ENCODE measurements at regions not wholly inside any gene's neighbourhood (a gene's known extent, or its start where the extent isn't known, plus 50 kb on each side); places are given as distances from the start of the nearest gene placed in this dataset.

GRCh38 chr5:17819783-17820182 lies 185.5 kb downstream of the TAF11L14 start:
- CTCF ChIA-PET: no interaction called here
- H3K27me3 ChIP-seq (replicated peaks; ENCODE audit: control insufficient read depth, insufficient read depth, low read length): no peaks in the 10 kb centered on the region
- H3K4me3 ChIP-seq (ENCODE audit: low read depth, low read length): no peak overlapping the region
- Mint-ChIP-seq H3K27me3 (ENCODE audit: insufficient read depth, unreplicated experiment) (peaks cover 6% of the 10 kb centered on the region), H3K9me3 (ENCODE audit: unreplicated experiment) (no peaks in the 10 kb centered on the region), H3K4me3 (ENCODE audit: unreplicated experiment) (no peak overlapping the region), H3K4me1 (ENCODE audit: low read depth, unreplicated experiment) (no peaks in the 10 kb centered on the region), H3K27ac (ENCODE audit: unreplicated experiment) (no peak overlapping the region), H3K36me3 (ENCODE audit: insufficient read depth, unreplicated experiment) (no peaks in the 10 kb centered on the region)
- POLR2A ChIA-PET: no interaction called here
- intact Hi-C loops (cut with micrococcal nuclease; ENCODE audit: unreplicated experiment): no loop called here
- DNase-seq: no peak
- H3K9me3 ChIP-seq: no peaks in the 10 kb centered on the region; the same call in 1 of the 2 replicates
- H3K36me3 ChIP-seq (ENCODE audit: control insufficient read depth, insufficient read depth, low read length): no peaks in the 10 kb centered on the region
- no peaks in the 10 kb centered on the region for H3K4me1 ChIP-seq
- BruUV-seq (replicated peaks): no TSS peak
- TF ChIP-seq, protein P1, sequence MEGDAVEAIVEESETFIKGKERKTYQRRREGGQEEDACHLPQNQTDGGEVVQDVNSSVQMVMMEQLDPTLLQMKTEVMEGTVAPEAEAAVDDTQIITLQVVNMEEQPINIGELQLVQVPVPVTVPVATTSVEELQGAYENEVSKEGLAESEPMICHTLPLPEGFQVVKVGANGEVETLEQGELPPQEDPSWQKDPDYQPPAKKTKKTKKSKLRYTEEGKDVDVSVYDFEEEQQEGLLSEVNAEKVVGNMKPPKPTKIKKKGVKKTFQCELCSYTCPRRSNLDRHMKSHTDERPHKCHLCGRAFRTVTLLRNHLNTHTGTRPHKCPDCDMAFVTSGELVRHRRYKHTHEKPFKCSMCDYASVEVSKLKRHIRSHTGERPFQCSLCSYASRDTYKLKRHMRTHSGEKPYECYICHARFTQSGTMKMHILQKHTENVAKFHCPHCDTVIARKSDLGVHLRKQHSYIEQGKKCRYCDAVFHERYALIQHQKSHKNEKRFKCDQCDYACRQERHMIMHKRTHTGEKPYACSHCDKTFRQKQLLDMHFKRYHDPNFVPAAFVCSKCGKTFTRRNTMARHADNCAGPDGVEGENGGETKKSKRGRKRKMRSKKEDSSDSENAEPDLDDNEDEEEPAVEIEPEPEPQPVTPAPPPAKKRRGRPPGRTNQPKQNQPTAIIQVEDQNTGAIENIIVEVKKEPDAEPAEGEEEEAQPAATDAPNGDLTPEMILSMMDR (IDR thresholded peaks at IDR 0.05; ENCODE audit: insufficient read depth in 1 of 2, low read depth in 1 of 2, low read length in 1 of 2, severe bottlenecking in 1 of 2, unreplicated experiment in 1 of 2): no peak

DNA sequence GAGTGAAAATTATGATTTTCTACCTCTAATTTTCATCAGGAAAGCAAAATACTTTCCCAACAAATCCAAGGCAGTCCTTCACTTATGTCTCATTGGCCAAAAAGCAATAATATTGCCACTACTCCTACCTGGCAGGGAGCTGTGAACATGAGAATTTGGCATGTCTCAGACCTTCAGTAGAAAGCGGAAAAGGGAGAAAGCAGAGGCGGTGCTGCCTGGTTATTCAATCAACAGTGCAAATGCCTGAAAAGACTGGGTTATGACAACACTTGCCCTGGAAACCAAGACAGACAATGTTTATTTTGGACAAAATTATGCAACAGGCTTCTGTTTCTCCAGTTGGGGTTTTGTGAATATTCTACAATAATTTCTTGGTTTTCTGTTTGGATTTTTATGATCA lies 194.4 kb downstream of the TAF11L14 start:
- Histone ChIP-seq H3K9me3 (no peaks in the 10 kb centered on the region; the same call in none of the 2 replicates), H3K4me3 (ENCODE audit: low read depth, low read length) (no peak overlapping the region), H3K4me1 (no peaks in the 10 kb centered on the region), H3K36me3 (ENCODE audit: control insufficient read depth, insufficient read depth, low read length) (no peaks in the 10 kb centered on the region), H3K27me3 (replicated peaks; ENCODE audit: control insufficient read depth, insufficient read depth, low read length) (no peaks in the 10 kb centered on the region)
- intact Hi-C loops (cut with micrococcal nuclease; ENCODE audit: unreplicated experiment): no loop called here
- Mint-ChIP-seq H3K4me1 (ENCODE audit: low read depth, unreplicated experiment) (no peaks in the 10 kb centered on the region), H3K4me3 (ENCODE audit: unreplicated experiment) (no peak overlapping the region), H3K27me3 (ENCODE audit: insufficient read depth, unreplicated experiment) (peaks cover 3% of the 10 kb centered on the region), H3K27ac (ENCODE audit: unreplicated experiment) (no peak overlapping the region), H3K9me3 (ENCODE audit: unreplicated experiment) (no peaks in the 10 kb centered on the region), H3K36me3 (ENCODE audit: insufficient read depth, unreplicated experiment) (no peaks in the 10 kb centered on the region)
- no peak for DNase-seq
- TF ChIP-seq, protein P1 (IDR thresholded peaks at IDR 0.05; ENCODE audit: insufficient read depth in 1 of 2, low read depth in 1 of 2, low read length in 1 of 2, severe bottlenecking in 1 of 2, unreplicated experiment in 1 of 2): no peak
- ChIA-PET POLR2A (no interaction called here), CTCF (no interaction called here)
- no TSS peak for BruUV-seq (replicated peaks)

GRCh38 chr5:17829456-17829855 lies 195.2 kb downstream of the TAF11L14 start:
- no peak overlapping the region for H3K27ac Mint-ChIP-seq (ENCODE audit: unreplicated experiment)
- peaks cover 3% of the 10 kb centered on the region for H3K27me3 Mint-ChIP-seq (ENCODE audit: insufficient read depth, unreplicated experiment)
- no TSS peak for BruUV-seq (replicated peaks)
- no peaks in the 10 kb centered on the region for H3K4me1 ChIP-seq
- POLR2A ChIA-PET: no interaction called here
- no peak overlapping the region for H3K4me3 ChIP-seq (ENCODE audit: low read depth, low read length)
- H3K27me3 ChIP-seq (replicated peaks; ENCODE audit: control insufficient read depth, insufficient read depth, low read length): no peaks in the 10 kb centered on the region
- TF ChIP-seq, protein P1 (IDR thresholded peaks at IDR 0.05; ENCODE audit: insufficient read depth in 1 of 2, low read depth in 1 of 2, low read length in 1 of 2, severe bottlenecking in 1 of 2, unreplicated experiment in 1 of 2): no peak
- no peaks in the 10 kb centered on the region; the same call in none of the 2 replicates for H3K9me3 ChIP-seq
- intact Hi-C loops (cut with micrococcal nuclease; ENCODE audit: unreplicated experiment): no loop called here
- no peak for DNase-seq
- H3K9me3 Mint-ChIP-seq (ENCODE audit: unreplicated experiment): no peaks in the 10 kb centered on the region
- CTCF ChIA-PET: no interaction called here
- H3K4me1 Mint-ChIP-seq (ENCODE audit: low read depth, unreplicated experiment): no peaks in the 10 kb centered on the region
- no peaks in the 10 kb centered on the region for H3K36me3 Mint-ChIP-seq (ENCODE audit: insufficient read depth, unreplicated experiment)
- H3K4me3 Mint-ChIP-seq (ENCODE audit: unreplicated experiment): no peak overlapping the region
- H3K36me3 ChIP-seq (ENCODE audit: control insufficient read depth, insufficient read depth, low read length): no peaks in the 10 kb centered on the region
